HG03565 (cell line): ENCODE measurements at regions not wholly inside any gene's neighbourhood (a gene's known extent, or its start where the extent isn't known, plus 50 kb on each side); places are given as distances from the start of the nearest gene placed in this dataset.

Experiments
- ATAC-seq: cut with Tn5 transposase; IDR thresholded peaks from one replicate; pipeline ENCODE4 v1.9.1; 2021; ENCODE audit warnings: mild to moderate bottlenecking, moderate library complexity; ENCODE audit not compliant: unreplicated experiment

DNA sequence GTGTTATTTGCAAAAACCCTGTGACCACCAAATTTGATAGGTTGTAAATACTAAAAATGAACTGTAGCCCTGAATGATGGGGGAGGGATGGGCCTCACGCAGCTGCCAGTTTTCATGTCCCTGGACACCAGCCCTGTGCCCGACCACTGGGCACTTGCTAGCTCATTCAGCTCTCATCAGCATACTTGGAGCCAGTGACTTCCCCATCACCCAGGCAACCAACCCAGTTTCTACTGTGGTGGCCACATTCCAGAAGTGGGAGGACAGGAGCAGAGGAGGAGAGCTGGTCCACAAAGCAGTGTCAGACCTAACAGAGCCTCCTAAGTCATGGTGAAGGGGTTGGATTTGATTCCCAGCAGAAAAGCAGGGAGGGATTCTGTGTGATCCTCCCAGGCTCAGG, 128.2 kb downstream of the CPEB2 start:
- ATAC-seq = no peak

- ATAC-seq = no peak
These were observed 129.3 kb downstream of the CPEB2 start for GRCh38 chr4:15131551-15131950.

- no peak for ATAC-seq
These were observed 130.5 kb downstream of the CPEB2 start for GRCh38 chr4:15132739-15133138.

- ATAC-seq = no peak
These were observed 137.3 kb downstream of the CPEB2 start for GRCh38 chr4:15139599-15139998.

DNA sequence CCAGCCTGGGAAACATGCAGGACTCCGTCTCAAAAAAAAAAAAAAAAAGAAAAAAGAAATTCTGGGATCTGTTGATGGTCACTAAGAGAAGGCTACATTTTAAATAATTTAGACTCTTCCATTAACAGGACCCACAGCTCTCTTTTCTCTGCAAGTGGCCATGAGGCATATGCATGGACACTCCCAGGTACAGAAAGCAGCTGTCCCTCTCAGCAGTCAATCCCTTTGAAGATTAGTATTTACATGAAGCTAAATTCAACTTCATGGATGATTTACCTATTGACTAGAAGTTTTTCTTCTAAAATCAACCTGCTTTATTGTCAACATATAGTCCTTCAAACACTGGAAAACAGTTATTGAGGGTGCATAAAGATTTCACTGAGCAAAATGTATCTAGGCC, 139.9 kb downstream of the CPEB2 start:
- no peak for ATAC-seq

DNA sequence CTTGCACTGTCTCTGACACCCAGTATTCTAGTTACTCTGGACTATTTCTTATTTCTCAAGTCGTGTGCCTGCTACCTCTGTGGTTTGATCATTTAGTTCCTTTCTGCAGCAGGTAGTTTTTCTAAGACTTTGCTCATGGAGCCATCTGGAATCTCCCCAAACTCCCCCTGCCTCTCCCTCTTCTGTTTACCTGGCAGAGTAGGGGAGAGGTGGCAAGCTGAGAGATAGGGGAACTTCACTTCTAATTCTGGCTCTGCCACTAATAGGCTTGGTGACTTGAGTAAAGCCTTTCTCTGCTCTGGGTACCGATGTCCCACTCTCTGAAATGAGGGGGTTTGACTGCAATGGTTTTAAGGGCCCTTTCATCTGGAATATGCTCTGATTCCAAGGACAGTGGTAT, 141.3 kb downstream of the CPEB2 start:
- ATAC-seq = no peak

DNA sequence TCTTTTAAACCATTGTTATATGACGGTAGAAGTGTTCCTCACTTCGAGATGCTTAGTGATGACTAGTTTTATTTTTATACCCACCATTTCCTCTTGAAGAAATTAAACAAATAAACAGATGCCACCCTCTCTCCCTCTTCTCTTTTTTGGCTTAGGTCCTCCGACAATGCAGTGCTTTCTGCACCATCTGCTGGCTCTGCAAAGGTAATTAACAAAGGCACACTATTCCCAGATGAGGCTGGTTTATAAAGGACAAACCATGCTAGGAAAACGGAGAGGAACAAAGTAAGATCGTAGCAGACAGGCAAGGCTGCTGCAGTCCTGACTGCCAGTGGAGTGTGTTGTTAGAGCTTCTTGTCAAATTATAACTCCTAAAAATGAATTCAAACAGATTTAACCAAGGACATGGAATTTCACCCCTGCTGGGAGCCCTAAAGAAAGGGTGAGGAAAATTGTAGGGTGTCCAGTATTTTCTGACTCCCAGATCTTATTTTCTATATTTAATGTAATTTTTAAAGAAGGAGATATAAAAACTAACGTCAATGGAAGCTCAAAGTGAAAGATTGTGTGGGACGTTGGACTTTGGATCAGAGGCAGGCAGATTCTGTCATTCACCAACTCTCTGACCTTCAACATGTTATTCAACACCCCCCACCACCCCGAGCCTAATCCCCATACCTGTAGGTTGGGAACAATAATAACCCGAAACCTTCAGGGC, 142.1 kb downstream of the CPEB2 start:
- no peak for ATAC-seq

DNA sequence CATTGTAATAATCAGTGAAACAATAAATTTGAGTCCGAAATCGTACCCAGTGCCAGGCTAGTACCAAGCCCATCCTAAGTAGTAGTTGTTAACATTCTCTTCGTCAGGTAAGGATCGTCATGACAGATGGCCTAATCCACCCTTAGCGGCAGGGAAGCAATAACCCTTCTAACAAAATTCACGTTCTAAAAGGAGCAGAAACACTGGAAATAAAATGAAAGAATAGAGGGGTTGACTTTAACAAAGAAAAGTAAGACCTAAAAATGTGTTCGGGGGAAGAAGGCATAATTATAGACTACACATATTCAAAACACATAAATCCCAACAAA, 142.7 kb downstream of the CPEB2 start:
- ATAC-seq = no peak

GRCh38 chr4:15145709-15146108, 143.4 kb downstream of the CPEB2 start:
- ATAC-seq = no peak

GRCh38 chr4:15147714-15148113, 145.4 kb downstream of the CPEB2 start:
- no peak for ATAC-seq

GRCh38 chr4:15148199-15148598, 145.9 kb downstream of the CPEB2 start:
- no peak for ATAC-seq

DNA sequence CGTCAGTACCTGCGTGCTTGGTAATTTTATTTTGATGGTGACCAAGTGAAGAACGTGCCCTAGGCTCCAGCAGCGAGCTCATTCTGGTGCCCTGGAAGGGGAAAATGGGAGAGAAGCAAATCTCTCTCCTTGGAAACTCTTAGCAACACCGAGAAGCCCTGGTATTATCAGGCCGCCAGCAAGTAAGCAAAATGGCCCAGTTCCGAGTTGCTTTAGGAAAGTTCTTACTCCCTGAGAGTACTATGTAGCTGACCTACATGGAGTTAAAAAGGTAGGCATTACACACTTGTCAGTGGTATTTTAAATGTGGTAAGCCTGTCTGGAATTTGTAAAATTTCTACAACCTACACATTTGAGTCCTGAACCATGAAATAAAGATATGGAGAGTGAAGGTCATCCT, 146.4 kb downstream of the CPEB2 start:
- ATAC-seq = no peak

DNA sequence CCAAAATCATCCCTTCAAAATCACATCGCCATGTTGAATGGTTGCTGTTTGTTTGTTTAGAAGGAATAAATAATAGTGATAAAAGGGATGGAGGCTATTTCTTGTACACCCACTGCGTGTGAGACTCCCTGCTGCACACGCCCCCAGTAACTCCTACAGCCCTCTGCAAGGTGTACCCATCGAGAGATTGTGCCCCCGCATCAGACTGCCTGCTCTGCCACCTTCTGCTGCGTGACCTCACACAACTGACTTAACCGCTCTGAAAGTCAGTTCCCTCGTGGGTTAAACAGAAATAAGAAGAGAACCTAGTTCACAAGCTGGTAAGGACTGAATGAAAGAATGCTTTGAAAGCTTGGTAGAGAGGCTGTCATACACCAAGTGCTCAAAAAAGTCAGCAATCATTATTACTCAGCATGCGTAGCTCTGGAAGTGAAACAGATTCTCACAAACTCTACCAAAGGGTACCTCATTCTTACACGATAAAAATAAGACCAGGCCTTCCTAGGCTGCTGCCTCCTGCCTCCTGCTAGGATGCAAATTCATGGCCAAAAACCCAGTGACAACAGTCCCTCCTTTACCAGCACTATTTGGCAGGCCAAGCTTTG, 147.1 kb downstream of the CPEB2 start:
- peak; percentile 72 for ATAC-seq

GRCh38 chr4:15149839-15150592, 147.7 kb downstream of the CPEB2 start:
- ATAC-seq = peak; percentile 77

DNA sequence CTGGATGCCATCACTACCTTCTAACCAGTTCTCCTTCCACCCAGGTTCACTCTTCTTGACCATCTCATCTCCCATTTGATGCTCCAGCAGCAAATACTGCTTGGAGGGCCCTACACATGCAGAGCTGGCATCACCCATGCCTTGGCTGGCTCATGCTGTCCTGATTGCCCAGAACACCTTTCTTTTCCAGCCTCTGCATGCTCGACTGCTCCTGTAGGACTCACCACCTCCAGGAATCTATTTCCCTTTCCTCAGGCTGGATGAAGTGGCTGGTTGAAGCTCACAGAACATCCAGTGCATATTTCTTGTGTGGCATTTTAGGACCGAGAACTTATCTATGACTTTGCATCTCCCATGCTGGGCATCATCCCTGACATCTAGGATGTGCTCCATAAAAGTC, 148.3 kb downstream of the CPEB2 start:
- ATAC-seq = no peak

DNA sequence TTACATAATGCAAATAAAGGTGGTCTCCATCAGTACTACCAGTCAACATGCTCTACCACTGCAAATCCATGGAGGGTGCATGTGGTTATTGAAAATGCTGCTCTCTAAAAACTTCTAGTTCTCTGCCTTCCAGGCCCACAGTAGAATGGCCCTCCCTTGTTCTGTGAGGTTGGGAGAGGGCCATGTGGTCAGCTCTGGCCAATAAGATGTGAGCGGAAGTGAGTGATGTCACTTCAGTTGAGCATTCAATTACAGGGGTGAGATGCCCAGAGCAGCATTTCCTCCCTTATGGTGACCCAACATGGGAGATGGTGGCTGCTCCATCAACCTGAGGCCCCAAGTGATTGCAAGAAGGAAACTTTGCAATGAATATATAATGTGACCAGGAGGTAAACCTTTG, 148.8 kb downstream of the CPEB2 start:
- no peak for ATAC-seq

GRCh38 chr4:15153662-15154061, 151.4 kb downstream of the CPEB2 start:
- no peak for ATAC-seq

- ATAC-seq = no peak
These were observed 156.3 kb downstream of the CPEB2 start for GRCh38 chr4:15158406-15159091.

DNA sequence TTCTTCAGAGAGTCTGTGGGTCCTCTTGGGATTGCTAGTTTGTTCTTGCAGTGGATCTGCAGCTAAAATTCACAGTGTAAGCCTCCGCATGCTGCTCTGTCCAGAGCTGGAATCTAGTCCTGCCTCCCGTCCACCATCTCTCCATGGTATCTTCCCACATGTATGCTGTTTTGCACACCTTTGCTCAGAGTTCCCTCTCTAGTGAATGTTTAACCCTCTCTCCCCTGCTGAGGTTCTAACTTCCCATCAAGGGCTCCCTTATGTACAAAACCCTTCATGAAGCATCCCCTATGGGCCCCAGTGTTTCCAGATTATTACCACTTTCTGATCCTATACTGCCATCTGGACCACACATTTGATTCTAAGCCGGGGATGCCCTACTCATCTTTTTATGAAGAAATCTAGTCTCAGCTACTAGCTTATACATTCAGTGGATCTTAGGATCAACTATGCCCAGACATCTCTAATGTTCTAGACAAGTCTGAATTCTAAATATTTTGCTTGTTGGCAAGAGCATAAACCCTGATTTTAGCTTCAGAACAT, 157.3 kb downstream of the CPEB2 start:
- ATAC-seq = no peak

- ATAC-seq = no peak
These were observed 159.2 kb downstream of the CPEB2 start for GRCh38 chr4:15161439-15161838.

GRCh38 chr4:15162046-15162445, 159.8 kb downstream of the CPEB2 start:
- no peak for ATAC-seq
